Astrocyte of the spinal cord (primary cell): ENCODE measurements at regions not wholly inside any gene's neighbourhood (a gene's known extent, or its start where the extent isn't known, plus 50 kb on each side); places are given as distances from the start of the nearest gene placed in this dataset.

Source experiments
- DNase-seq: peaks from one replicate; pipeline ENCODE4 v3.0.0; 2011; ENCODE audit warnings: low read depth, low spot score
- H3K4me3 ChIP-seq: 2 replicates; pipeline ENCODE4 v1.5.1; 2011; ENCODE audit warnings: low read depth, mild to moderate bottlenecking, low read length, moderate library complexity
- in situ Hi-C: cut with HindIII; loops from 2 replicates; pipeline ENCODE4 v1.10.0; 2017; ENCODE audit warnings: low sequenced_read_pairs
- TF ChIP-seq, protein P1 (sequence below): IDR thresholded peaks from 2 replicates; pipeline ENCODE4 v1.5.1; 2012; ENCODE audit warnings: low read depth, mild to moderate bottlenecking, low read length, inconsistent platforms

GRCh38 chr15:60134609-60135008, 130.5 kb downstream of the FOXB1 start:
- in situ Hi-C loops: no loop called here
- DNase-seq: no peak
- TF ChIP-seq, protein P1, sequence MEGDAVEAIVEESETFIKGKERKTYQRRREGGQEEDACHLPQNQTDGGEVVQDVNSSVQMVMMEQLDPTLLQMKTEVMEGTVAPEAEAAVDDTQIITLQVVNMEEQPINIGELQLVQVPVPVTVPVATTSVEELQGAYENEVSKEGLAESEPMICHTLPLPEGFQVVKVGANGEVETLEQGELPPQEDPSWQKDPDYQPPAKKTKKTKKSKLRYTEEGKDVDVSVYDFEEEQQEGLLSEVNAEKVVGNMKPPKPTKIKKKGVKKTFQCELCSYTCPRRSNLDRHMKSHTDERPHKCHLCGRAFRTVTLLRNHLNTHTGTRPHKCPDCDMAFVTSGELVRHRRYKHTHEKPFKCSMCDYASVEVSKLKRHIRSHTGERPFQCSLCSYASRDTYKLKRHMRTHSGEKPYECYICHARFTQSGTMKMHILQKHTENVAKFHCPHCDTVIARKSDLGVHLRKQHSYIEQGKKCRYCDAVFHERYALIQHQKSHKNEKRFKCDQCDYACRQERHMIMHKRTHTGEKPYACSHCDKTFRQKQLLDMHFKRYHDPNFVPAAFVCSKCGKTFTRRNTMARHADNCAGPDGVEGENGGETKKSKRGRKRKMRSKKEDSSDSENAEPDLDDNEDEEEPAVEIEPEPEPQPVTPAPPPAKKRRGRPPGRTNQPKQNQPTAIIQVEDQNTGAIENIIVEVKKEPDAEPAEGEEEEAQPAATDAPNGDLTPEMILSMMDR: peak; percentile 33
- no peak overlapping the region for H3K4me3 ChIP-seq

DNA sequence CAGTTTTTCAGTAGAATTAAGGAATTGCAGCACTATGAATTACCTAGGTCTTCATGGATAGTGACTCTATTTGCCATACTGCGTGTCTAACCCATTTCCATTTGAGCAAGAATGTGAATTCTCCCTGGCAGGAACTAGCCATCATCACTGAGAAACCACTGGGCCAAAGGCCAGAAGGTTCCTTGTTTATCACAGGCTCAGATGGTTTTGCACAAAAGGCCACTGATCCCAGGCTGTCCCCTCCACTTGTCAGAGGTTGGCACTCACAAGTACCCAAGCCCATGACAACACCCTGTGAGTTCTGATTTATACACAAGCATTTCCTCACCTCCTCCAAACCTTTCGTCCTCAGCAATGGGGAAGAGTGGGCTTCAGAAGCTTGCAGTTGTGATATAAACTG, 131.8 kb downstream of the FOXB1 start:
- TF ChIP-seq, protein P1: no peak
- no peak for DNase-seq
- in situ Hi-C loops: no loop called here
- no peak overlapping the region for H3K4me3 ChIP-seq

GRCh38 chr15:60137711-60138396, 133.7 kb downstream of the FOXB1 start:
- DNase-seq: peak; percentile 58
- TF ChIP-seq, protein P1: no peak
- in situ Hi-C loops: no loop called here
- H3K4me3 ChIP-seq: no peak overlapping the region

DNA sequence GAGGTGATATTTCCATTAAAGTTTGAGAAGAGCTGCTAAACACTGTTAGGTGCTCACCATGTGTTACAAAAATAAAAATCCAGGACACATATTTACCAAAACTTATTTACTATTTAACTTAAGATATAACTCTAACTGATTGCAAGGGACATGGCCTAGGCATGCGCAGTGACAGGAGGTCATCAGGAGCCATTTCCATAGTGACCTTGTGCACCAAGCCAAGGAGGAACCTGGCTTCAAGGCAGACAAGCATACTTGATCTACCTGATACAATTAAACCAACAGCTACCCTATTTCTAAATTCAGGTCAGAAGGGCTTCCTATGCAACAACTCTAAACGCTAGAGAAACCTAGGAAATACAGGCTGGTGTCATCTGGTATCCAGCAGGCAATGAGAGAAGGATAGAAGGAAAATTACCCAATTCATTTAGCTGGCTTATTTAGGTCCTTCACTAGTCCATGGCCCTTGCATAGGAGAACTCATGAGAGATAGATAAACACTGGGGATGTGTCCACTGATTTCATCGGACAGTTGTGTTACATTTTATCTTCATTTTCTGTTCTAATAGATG, 134.4 kb downstream of the FOXB1 start:
- H3K4me3 ChIP-seq: no peak overlapping the region
- TF ChIP-seq, protein P1: no peak
- in situ Hi-C loops: no loop called here
- no peak for DNase-seq

DNA sequence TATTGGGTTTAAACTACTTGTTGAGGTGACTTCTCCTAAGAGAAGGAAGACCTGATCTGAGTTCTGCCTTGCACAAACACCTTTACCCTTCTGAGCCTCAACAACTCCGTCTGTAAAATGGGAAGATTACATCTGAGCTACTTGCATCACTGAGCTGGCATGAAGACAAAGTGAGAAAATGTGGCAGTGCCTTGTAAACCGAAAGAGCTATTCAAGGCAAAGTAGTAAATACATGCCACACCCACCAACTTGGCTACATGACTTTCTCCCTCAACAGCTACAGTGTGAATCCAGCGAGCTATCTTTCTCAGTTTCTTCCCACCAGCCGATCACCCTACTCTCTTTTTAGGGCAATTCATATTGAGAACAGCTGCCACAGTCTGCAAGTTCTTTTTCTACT, 148.3 kb downstream of the FOXB1 start:
- TF ChIP-seq, protein P1: no peak
- no peak for DNase-seq
- in situ Hi-C loops: no loop called here

GRCh38 chr15:60154764-60155325, 150.7 kb downstream of the FOXB1 start:
- DNase-seq: no peak
- no peak overlapping the region for H3K4me3 ChIP-seq
- in situ Hi-C loops: no loop called here
- TF ChIP-seq, protein P1: no peak

More for the DNA sequence above, 148.3 kb downstream of the FOXB1 start:
- no peak overlapping the region for H3K4me3 ChIP-seq
